HepG2 (cell line): ENCODE measurements at regions not wholly inside any gene's neighbourhood (a gene's known extent, or its start where the extent isn't known, plus 50 kb on each side); places are given as distances from the start of the nearest gene placed in this dataset.

Experiments
- ATAC-seq: fragments of 200-7000 bp; cut with Tn5 transposase; 3 replicates; pipeline ENCODE4 v1.9.1; 2020; ENCODE audit warnings: mild to moderate bottlenecking, moderate library complexity
- BruUV-seq: library from RNA; stranded (reverse); fragments of 400-500 nt; replicated peaks from 2 replicates; lab custom pipeline; 2021; lab: Mats Ljungman, UMichigan
- CTCF ChIA-PET: fragments of 300-600 bp; formaldehyde crosslinking; extraction: SDS; loops from one replicate; lab custom pipeline; 2021; ENCODE audit warnings: low total read pairs, inconsistent platforms, low intra/inter-chr PET ratio; lab: Yijun Ruan, JAX
- POLR2A ChIA-PET: fragments of 350-600 bp; sonication (Branson Sonifier 250); formaldehyde crosslinking; loops from one replicate; lab custom pipeline; 2020; ENCODE audit warnings: antibody characterized with exemption, inconsistent platforms; lab: Yijun Ruan, JAX
- DNase-seq: peaks from one replicate; pipeline ENCODE4 v3.0.0-alpha.2; 2015; ENCODE audit warnings: low spot score
- FAIRE-seq: peaks from 3 replicates; lab custom pipeline; 2011; peaks lifted over from hg19 to GRCh38; lab: Jason Lieb, UNC
- H2AFZ ChIP-seq: one replicate; pipeline ENCODE4 v1.6.1; 2011; ENCODE audit warnings: low read length, inconsistent platforms
- H3K27ac ChIP-seq: fragments of 300-600 bp; 3 replicates; pipeline ENCODE4 v1.8.0; 2011; ENCODE audit warnings: mixed run types, mild to moderate bottlenecking, mixed read lengths, low read length, inconsistent platforms; ENCODE audit not compliant: insufficient read depth; ENCODE audit errors: extremely low read length
- H3K27me3 ChIP-seq, 2 experiments: fragments of 200-600 bp in 1 of 2; 2 replicates in 1 of 2; 3 replicates in 1 of 2; pipeline versions ENCODE4 v1.6.0 to v1.8.0; 2011; ENCODE audit warnings: low read length in 2 of 2, mild to moderate bottlenecking in 2 of 2, moderate library complexity in 2 of 2, inconsistent platforms in 1 of 2; ENCODE audit not compliant: insufficient read depth in 2 of 2, control insufficient read depth in 1 of 2
- H3K36me3 ChIP-seq, 2 experiments: fragments of 200-600 bp in 1 of 2; replicated peaks in 1 of 2; 2 replicates in 1 of 2; 3 replicates in 1 of 2; pipeline versions ENCODE4 v1.5.1 to v1.8.0; 2011; ENCODE audit warnings: low read length in 2 of 2, inconsistent platforms in 1 of 2; ENCODE audit not compliant: insufficient read depth in 2 of 2, control insufficient read depth in 1 of 2
- H3K4me1 ChIP-seq: 2 replicates; pipeline ENCODE4 v1.5.1; 2012; ENCODE audit warnings: low read length, inconsistent platforms; ENCODE audit not compliant: insufficient read depth
- H3K4me2 ChIP-seq: 2 replicates; pipeline ENCODE4 v1.6.0; 2011; ENCODE audit warnings: low read depth, low read length, inconsistent platforms
- H3K4me3 ChIP-seq, 3 experiments: fragments of 200-600 bp in 1 of 3; sonication (generic), shearing (Covaris generic) in 1 of 3; replicated peaks in 1 of 3; 2 replicates each; pipeline ENCODE4 v1.5.1; 2011 to 2016; ENCODE audit warnings: low read length in 3 of 3, inconsistent platforms in 2 of 3, low read depth in 2 of 3, mild to moderate bottlenecking in 2 of 3, control low read depth in 1 of 3, mixed read lengths in 1 of 3; ENCODE audit not compliant: insufficient read depth in 1 of 3
- H3K79me2 ChIP-seq: one replicate; pipeline ENCODE4 v1.6.1; 2011; ENCODE audit warnings: low read length, inconsistent platforms; ENCODE audit not compliant: insufficient read depth
- H3K9ac ChIP-seq: 2 replicates; pipeline ENCODE4 v1.6.0; 2011; ENCODE audit warnings: mild to moderate bottlenecking, low read depth, low read length, inconsistent platforms; ENCODE audit not compliant: insufficient read depth
- H3K9me3 ChIP-seq: 2 replicates; pipeline ENCODE4 v1.5.1; 2012; ENCODE audit warnings: mild to moderate bottlenecking, low read length
- H4K20me1 ChIP-seq: 2 replicates; pipeline ENCODE4 v1.6.0; 2011; ENCODE audit warnings: inconsistent platforms, mild to moderate bottlenecking, low read length, moderate library complexity; ENCODE audit not compliant: insufficient read depth
- BCLAF1 ChIP-seq: fragments of 450-650 bp; IDR thresholded peaks from 2 replicates; pipeline ENCODE4 v1.6.1; 2017; ENCODE audit warnings: mild to moderate bottlenecking
- E2F1 ChIP-seq: sonication (generic); formaldehyde crosslinking; IDR thresholded peaks from 2 replicates; pipeline ENCODE4 v1.5.0; 2020; ENCODE audit warnings: missing genetic modification reagents
- ERF ChIP-seq: IDR thresholded peaks from 2 replicates; pipeline ENCODE4 v1.6.1; 2018; ENCODE audit warnings: missing biosample characterization, missing genetic modification reagents
- GRHL1 ChIP-seq: sonication (generic); formaldehyde crosslinking; conservative IDR thresholded peaks from 2 replicates; pipeline ENCODE4 v1.8.0; 2022; ENCODE audit warnings: missing genetic modification reagents
- GZF1 ChIP-seq: sonication (generic); formaldehyde crosslinking; IDR thresholded peaks from 2 replicates; pipeline ENCODE4 v1.5.1; 2020; ENCODE audit warnings: mild to moderate bottlenecking, missing genetic modification reagents
- IRX3 ChIP-seq: sonication (generic); formaldehyde crosslinking; IDR thresholded peaks from 2 replicates; pipeline ENCODE4 v1.8.1; 2023; ENCODE audit warnings: mild to moderate bottlenecking, low read depth, missing genetic modification reagents, borderline replicate concordance
- KLF12 ChIP-seq: sonication (generic); formaldehyde crosslinking; IDR thresholded peaks from 2 replicates; pipeline ENCODE4 v1.4.0; 2020; ENCODE audit warnings: missing genetic modification reagents, borderline replicate concordance
- RBM22 ChIP-seq: fragments of 200-400 bp; formaldehyde crosslinking; optimal IDR thresholded peaks from 2 replicates; pipeline ENCODE3; 2017; ENCODE audit warnings: mild to moderate bottlenecking, low read length, moderate library complexity
- RNF2 ChIP-seq: fragments of 450-650 bp; conservative IDR thresholded peaks from 2 replicates; pipeline ENCODE4 v1.6.1; 2016; ENCODE audit warnings: low read depth
- SKI ChIP-seq: fragments of 450-650 bp; IDR thresholded peaks from one replicate; pipeline ENCODE4 v1.6.1; 2018; ENCODE audit warnings: mild to moderate bottlenecking; ENCODE audit not compliant: partially characterized antibody
- SKIL ChIP-seq: sonication (generic); formaldehyde crosslinking; IDR thresholded peaks from 2 replicates; pipeline ENCODE4 v1.8.0; 2022; ENCODE audit warnings: missing genetic modification reagents, mild to moderate bottlenecking, moderate library complexity, borderline replicate concordance
- TCF7L2 ChIP-seq: IDR thresholded peaks from 2 replicates; pipeline ENCODE4 v1.6.1; 2011; ENCODE audit warnings: mild to moderate bottlenecking, low read depth, low read length, moderate library complexity
- TEAD3 ChIP-seq: optimal IDR thresholded peaks from 2 replicates; pipeline ENCODE3; 2016; ENCODE audit warnings: borderline replicate concordance
- ZNF12 ChIP-seq: sonication (generic); formaldehyde crosslinking; IDR thresholded peaks from 2 replicates; pipeline ENCODE4 v1.5.0; 2020; ENCODE audit warnings: missing genetic modification reagents
- ZNF280B ChIP-seq: sonication (generic); formaldehyde crosslinking; IDR thresholded peaks from 2 replicates; pipeline ENCODE4 v1.5.0; 2020; ENCODE audit warnings: missing genetic modification reagents, mild to moderate bottlenecking, borderline replicate concordance
- ZNF530 ChIP-seq: sonication (generic); formaldehyde crosslinking; IDR thresholded peaks from 2 replicates; pipeline ENCODE4 v1.5.0; 2020; ENCODE audit warnings: low read depth, mild to moderate bottlenecking, missing genetic modification reagents
- ZNF780A ChIP-seq: sonication (generic); formaldehyde crosslinking; IDR thresholded peaks from 2 replicates; pipeline ENCODE4 v1.8.0; 2022; ENCODE audit warnings: mild to moderate bottlenecking, missing genetic modification reagents, moderate library complexity
- WGBS: methylation state at CpG from one replicate; pipeline ENCODE4 v1.1.6; 2017; ENCODE audit warnings: low lambda C conversion rate; 5-methylcytosine and 5-hydroxymethylcytosine counted together
- in situ Hi-C: cut with HindIII; loops from 2 replicates; pipeline ENCODE4 v1.10.0; 2017; ENCODE audit warnings: low pct_unique_long_range_greater_than_20kb; ENCODE audit not compliant: extremely low pct_ligation_motif_present
- intact Hi-C: fragments of 100-400 bp; cut with micrococcal nuclease; formaldehyde crosslinking; loops from one replicate; pipeline ENCODE4 v1.10.0; 2022; ENCODE audit not compliant: unreplicated experiment

GRCh38 chr10:2876032-2876431 lies 191.3 kb upstream of the PFKP start:
- no peak for ATAC-seq
- Histone ChIP-seq H2AFZ (no peak overlapping the region), H3K27ac (no peak overlapping the region), H3K4me2 (no peak overlapping the region), H3K36me3 (no peaks in the 10 kb centered on the region), H3K4me3 (no peak overlapping the region), H3K9me3 (no peaks in the 10 kb centered on the region), H3K9ac (no peak overlapping the region), H3K27me3 (peaks cover 2 to 3% of the 10 kb centered on the region in 2 experiments; a peak in 3 of 5 replicates), H3K4me1 (no peaks in the 10 kb centered on the region), H3K79me2 (no peaks in the 10 kb centered on the region), H4K20me1 (no peaks in the 10 kb centered on the region)
- intact Hi-C loops (no loop called here), in situ Hi-C loops (no loop called here)
- ChIA-PET CTCF (no interaction called here), POLR2A (no interaction called here)
- BruUV-seq = no TSS peak
- 5% methylated on average over 2 of the region's 2 CpGs for WGBS
- FAIRE-seq = no peak
- DNase-seq = no peak
- TF ChIP-seq E2F1 (no peak), SKIL (CRISPR knock-in tag) (no peak), TCF7L2 (no peak), BCLAF1 (no peak), ZNF530 (CRISPR knock-in tag) (no peak), ERF (CRISPR knock-in tag) (no peak), ZNF12 (no peak), ZNF280B (CRISPR knock-in tag) (no peak), ZNF780A (CRISPR knock-in tag) (no peak), RNF2 (no peak), IRX3 (no peak), GRHL1 (CRISPR knock-in tag) (no peak), KLF12 (CRISPR knock-in tag) (no peak), SKI (no peak), GZF1 (CRISPR knock-in tag) (no peak), TEAD3 (no peak), RBM22 (no peak)
